HEK293T (cell line): ENCODE measurements at regions not wholly inside any gene's neighbourhood (a gene's known extent, or its start where the extent isn't known, plus 50 kb on each side); places are given as distances from the start of the nearest gene placed in this dataset.
A peak's percentile ranks its signal among the peaks of the same experiment; 100 is the strongest.

Experiments
- CTCF ChIA-PET: fragments of 350-600 bp; formaldehyde crosslinking; extraction: SDS; loops from one replicate; lab custom pipeline; 2021; ENCODE audit warnings: antibody characterized with exemption, inconsistent platforms; lab: Yijun Ruan, JAX
- POLR2A ChIA-PET: fragments of 350-600 bp; formaldehyde crosslinking; extraction: SDS; loops from one replicate; lab custom pipeline; 2020; ENCODE audit warnings: antibody characterized with exemption, inconsistent platforms; lab: Yijun Ruan, JAX
- DNase-seq: peaks from one replicate; pipeline ENCODE4 v3.0.0; 2012; ENCODE audit warnings: mixed read lengths; ENCODE audit errors: extremely low spot score
- ARNT ChIP-seq: fragments of 450-650 bp; IDR thresholded peaks from 2 replicates; pipeline ENCODE4 v1.6.1; 2017; ENCODE audit warnings: mild to moderate bottlenecking
- BHLHE40 ChIP-seq: fragments of 450-650 bp; IDR thresholded peaks from 2 replicates; pipeline ENCODE4 v1.6.1; 2016; ENCODE audit warnings: mild to moderate bottlenecking, moderate library complexity, borderline replicate concordance
- CTBP1 ChIP-seq: fragments of 450-650 bp; IDR thresholded peaks from 2 replicates; pipeline ENCODE4 v1.6.1; 2016; ENCODE audit warnings: borderline replicate concordance
- ELF4 ChIP-seq: fragments of 450-650 bp; IDR thresholded peaks from 2 replicates; pipeline ENCODE4 v1.6.1; 2017; ENCODE audit warnings: antibody characterized with exemption
- FOXA1 ChIP-seq: fragments of 450-650 bp; IDR thresholded peaks from 2 replicates; pipeline ENCODE4 v1.6.1; 2016; ENCODE audit warnings: mild to moderate bottlenecking
- FOXK2 ChIP-seq: fragments of 450-650 bp; IDR thresholded peaks from 2 replicates; pipeline ENCODE4 v1.6.1; 2016; ENCODE audit warnings: mild to moderate bottlenecking
- FOXM1 ChIP-seq: fragments of 450-650 bp; IDR thresholded peaks from 2 replicates; pipeline ENCODE4 v1.6.1; 2017; ENCODE audit warnings: mild to moderate bottlenecking, borderline replicate concordance
- HDGF ChIP-seq: fragments of 450-650 bp; IDR thresholded peaks from 2 replicates; pipeline ENCODE4 v1.6.1; 2017; ENCODE audit warnings: antibody characterized with exemption, borderline replicate concordance
- L3MBTL2 ChIP-seq: fragments of 450-650 bp; conservative IDR thresholded peaks from 2 replicates; pipeline ENCODE4 v1.6.1; 2016; ENCODE audit warnings: mild to moderate bottlenecking
- LEF1 ChIP-seq: fragments of 450-650 bp; IDR thresholded peaks from 2 replicates; pipeline ENCODE4 v1.6.1; 2017; ENCODE audit warnings: mild to moderate bottlenecking, borderline replicate concordance
- NFRKB ChIP-seq: fragments of 450-650 bp; IDR thresholded peaks from 2 replicates; pipeline ENCODE4 v1.6.1; 2016; ENCODE audit warnings: mild to moderate bottlenecking, moderate library complexity
- SP1 ChIP-seq: fragments of 450-650 bp; IDR thresholded peaks from 2 replicates; pipeline ENCODE4 v1.6.1; 2017
- SUZ12 ChIP-seq: fragments of 450-650 bp; IDR thresholded peaks from 2 replicates; pipeline ENCODE4 v1.6.1; 2016; ENCODE audit warnings: mild to moderate bottlenecking
- TARDBP ChIP-seq: fragments of 450-650 bp; IDR thresholded peaks from 2 replicates; pipeline ENCODE4 v1.6.1; 2016
- ZNF384 ChIP-seq: fragments of 450-650 bp; IDR thresholded peaks from 2 replicates; pipeline ENCODE4 v1.6.1; 2016
- TF ChIP-seq, protein P1 (sequence below): fragments of 450-650 bp; IDR thresholded peaks from 2 replicates; pipeline ENCODE4 v1.6.1; 2016

DNA sequence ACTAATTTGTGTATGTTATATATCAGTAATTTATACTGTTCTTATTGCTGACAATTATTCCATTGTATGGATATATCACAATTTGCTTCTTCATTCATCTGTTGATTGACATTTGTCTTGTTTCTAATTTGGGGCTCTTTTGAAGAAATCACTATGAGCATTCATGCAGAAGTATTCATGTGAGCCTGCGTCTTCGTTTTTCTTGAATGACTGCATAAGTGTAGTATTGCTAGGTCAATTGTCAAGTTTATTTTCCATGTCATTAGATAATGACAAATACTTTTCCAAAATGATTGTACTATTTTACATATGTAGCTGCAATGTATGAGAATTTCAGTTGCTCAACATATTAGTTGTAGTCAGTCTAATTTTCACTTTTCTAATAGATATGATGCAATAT lies 1796.9 kb downstream of the SLITRK5 start:
- ChIA-PET POLR2A (no interaction called here), CTCF (interaction anchor here (0.6 kb wide), 1 partner anchor 154 kb away, joined by 3 read pairs; no protein-coding TSS in a partner anchor)
- TF ChIP-seq L3MBTL2 = no peak
- TF ChIP-seq, protein P1, sequence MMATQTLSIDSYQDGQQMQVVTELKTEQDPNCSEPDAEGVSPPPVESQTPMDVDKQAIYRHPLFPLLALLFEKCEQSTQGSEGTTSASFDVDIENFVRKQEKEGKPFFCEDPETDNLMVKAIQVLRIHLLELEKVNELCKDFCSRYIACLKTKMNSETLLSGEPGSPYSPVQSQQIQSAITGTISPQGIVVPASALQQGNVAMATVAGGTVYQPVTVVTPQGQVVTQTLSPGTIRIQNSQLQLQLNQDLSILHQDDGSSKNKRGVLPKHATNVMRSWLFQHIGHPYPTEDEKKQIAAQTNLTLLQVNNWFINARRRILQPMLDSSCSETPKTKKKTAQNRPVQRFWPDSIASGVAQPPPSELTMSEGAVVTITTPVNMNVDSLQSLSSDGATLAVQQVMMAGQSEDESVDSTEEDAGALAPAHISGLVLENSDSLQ = 0 out of 2 replicates have a peak, but pooled peaks have one; percentile 14
- no peak for DNase-seq

DNA sequence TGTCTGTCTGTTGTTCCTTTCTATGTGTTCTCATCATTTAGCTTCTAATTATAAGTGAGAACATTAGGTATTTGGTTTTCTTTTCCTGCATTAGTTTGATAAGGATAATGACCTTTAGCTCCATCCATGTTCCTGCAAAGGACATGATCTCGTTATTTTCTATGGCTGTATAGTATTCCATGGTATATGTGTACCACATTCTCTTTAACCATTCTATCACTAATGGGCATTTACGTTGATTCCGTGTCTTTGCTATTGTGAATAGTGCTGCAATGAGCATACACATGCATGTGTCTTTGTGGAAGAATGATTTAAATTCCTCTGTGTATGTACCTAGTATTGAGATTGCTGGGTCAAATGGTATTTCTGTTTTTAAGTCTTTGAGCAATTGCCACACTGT lies 1799.7 kb downstream of the SLITRK5 start:
- ChIA-PET CTCF (no interaction called here), POLR2A (no interaction called here)
- DNase-seq = no peak
- TF ChIP-seq FOXK2 = no peak
- no peak for TF ChIP-seq SUZ12
- TF ChIP-seq L3MBTL2 = no peak
- no peak for TF ChIP-seq NFRKB
- TF ChIP-seq, protein P1 = no peak
- no peak for TF ChIP-seq SP1
- no peak for TF ChIP-seq ELF4
- no peak for TF ChIP-seq HDGF
- no peak for TF ChIP-seq ARNT
- no peak for TF ChIP-seq LEF1
- TF ChIP-seq CTBP1 = no peak
- no peak for TF ChIP-seq BHLHE40
- no peak for TF ChIP-seq ZNF384
- no peak for TF ChIP-seq FOXM1

DNA sequence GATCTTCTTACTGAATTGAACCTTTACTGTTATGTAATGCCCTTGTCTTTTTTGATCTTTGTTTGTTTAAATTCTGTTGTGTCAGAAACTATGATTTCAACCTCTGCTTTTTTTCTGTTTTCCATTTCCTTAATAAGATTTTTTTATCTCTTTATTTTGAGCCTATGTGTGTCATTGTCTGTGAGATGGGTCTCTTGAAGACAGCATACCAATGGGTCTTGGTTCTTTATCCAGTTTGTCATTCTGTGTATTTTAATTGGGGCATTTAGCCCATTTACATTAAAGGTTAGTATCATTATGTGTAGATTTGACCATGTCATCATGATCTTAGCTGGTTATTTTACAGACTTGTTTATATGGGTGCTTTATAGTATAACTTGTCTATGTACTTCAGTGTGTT lies 1803.3 kb downstream of the SLITRK5 start:
- TF ChIP-seq ELF4 (no peak), TARDBP (no peak), SUZ12 (no peak), ARNT (no peak), L3MBTL2 (no peak), ZNF384 (no peak), FOXK2 (no peak), FOXM1 (no peak), FOXA1 (no peak), BHLHE40 (no peak), NFRKB (no peak), HDGF (no peak), LEF1 (no peak), SP1 (no peak), CTBP1 (no peak)
- TF ChIP-seq, protein P1 = no peak
- CTCF ChIA-PET = no interaction called here
- no peak for DNase-seq

DNA sequence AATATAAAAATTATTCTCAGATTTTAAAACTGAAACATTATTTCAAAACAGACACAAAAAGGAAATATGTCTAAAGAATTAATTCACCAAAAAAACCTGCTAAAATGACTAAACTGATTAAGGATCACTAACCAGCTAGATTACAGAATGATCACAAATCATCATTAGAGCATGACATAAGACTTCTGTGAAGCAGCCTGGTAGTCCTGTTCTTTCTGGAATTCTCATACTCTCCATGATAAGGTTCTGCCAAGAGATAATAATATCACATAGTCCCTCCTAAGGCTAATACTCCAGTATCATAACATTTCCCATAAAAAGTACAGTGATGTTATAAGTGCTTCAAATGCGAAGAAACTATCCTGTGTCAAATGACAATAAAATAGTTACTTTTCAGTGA lies 1814.9 kb downstream of the SLITRK5 start:
- CTCF ChIA-PET = no interaction called here
- no peak for DNase-seq
- POLR2A ChIA-PET = no interaction called here
- TF ChIP-seq, protein P1 = no peak
- no peak for TF ChIP-seq ELF4
- TF ChIP-seq ARNT = no peak
- TF ChIP-seq HDGF = no peak
- no peak for TF ChIP-seq LEF1
- TF ChIP-seq TARDBP = no peak
- no peak for TF ChIP-seq SUZ12
- no peak for TF ChIP-seq FOXA1
- no peak for TF ChIP-seq FOXK2
- no peak for TF ChIP-seq FOXM1
- no peak for TF ChIP-seq NFRKB
- no peak for TF ChIP-seq BHLHE40
- no peak for TF ChIP-seq L3MBTL2
- no peak for TF ChIP-seq ZNF384
- no peak for TF ChIP-seq CTBP1
- no peak for TF ChIP-seq SP1

More for the DNA sequence above, 1803.3 kb downstream of the SLITRK5 start:
- POLR2A ChIA-PET = no interaction called here

DNA sequence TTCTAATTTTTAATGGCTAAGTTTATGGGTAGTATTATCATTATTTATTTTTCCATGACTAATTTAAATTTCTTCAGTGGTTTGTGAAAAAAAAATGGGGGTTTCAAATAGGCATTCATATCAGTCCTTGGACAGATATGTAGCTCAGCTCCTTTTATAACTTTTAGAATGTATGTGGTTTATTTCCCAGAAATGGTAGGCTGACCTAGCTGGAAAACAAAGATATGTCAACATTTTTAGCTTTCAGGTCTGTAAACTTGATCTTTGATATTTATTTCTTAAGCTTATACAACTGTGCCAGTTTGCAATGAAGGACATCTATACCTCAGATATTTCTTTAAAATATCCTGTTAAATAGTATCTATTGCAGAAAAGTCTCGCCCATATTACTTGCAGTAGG lies 1815.5 kb downstream of the SLITRK5 start:
- ChIA-PET POLR2A (no interaction called here), CTCF (no interaction called here)
- no peak for DNase-seq
- TF ChIP-seq, protein P1 = no peak
- no peak for TF ChIP-seq BHLHE40

DNA sequence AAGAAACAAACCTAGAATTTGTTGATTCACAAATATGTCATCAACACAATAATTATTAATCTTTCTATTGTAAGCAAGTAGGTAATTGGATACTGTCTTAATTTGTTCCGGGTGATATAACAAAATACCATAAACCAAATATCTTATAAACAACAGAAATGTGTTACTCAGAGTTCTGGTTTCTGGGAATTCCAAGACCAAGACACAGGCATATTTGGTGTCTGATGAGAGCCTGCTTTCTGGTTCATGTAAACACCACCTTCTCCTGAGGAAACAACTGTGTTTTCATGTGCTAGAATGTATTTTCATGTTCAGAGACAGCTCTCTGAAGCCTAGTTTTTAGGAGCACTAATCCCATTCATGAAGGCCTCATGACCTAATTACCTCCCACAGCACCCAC lies 1819.5 kb downstream of the SLITRK5 start:
- TF ChIP-seq L3MBTL2 = no peak
- no peak for TF ChIP-seq BHLHE40
- CTCF ChIA-PET = no interaction called here
- POLR2A ChIA-PET = no interaction called here
- no peak for DNase-seq
